GM13977 (cell line): ENCODE measurements at regions not wholly inside any gene's neighbourhood (a gene's known extent, or its start where the extent isn't known, plus 50 kb on each side); places are given as distances from the start of the nearest gene placed in this dataset.

ENCODE experiments used
- DNase-seq: peaks from one replicate; pipeline ENCODE4 v3.0.0; 2012; ENCODE audit warnings: low spot score
- CTCF ChIP-seq: IDR thresholded peaks from 2 replicates; pipeline ENCODE4 v1.5.1; 2012; ENCODE audit warnings: mild to moderate bottlenecking, control low read depth; ENCODE audit not compliant: insufficient read depth; ENCODE audit errors: extremely low read depth, missing control alignments
- in situ Hi-C: fragments of 300-500 bp; cut with MboI; formaldehyde crosslinking; loops from one replicate; pipeline ENCODE4 v1.12.0; 2022; ENCODE audit warnings: low sequenced_read_pairs, low pct_unique_long_range_greater_than_20kb, mixed read lengths, inconsistent platforms; ENCODE audit not compliant: unreplicated experiment

- in situ Hi-C loops, result no loop called here
- DNase-seq, result no peak
- TF ChIP-seq CTCF, result no peak
These were observed 437.1 kb downstream of the ZEB2 start for GRCh38 chr2:144082777-144083176.

GRCh38 chr2:144082327-144082726 is 437.6 kb downstream of the ZEB2 start:
- no peak for TF ChIP-seq CTCF
- DNase-seq, result no peak
- in situ Hi-C loops, result no loop called here

- TF ChIP-seq CTCF, result no peak
- no peak for DNase-seq
- in situ Hi-C loops, result no loop called here
These were observed 438.6 kb downstream of the ZEB2 start for GRCh38 chr2:144081272-144081671.

- DNase-seq, result no peak
- no peak for TF ChIP-seq CTCF
- in situ Hi-C loops, result no loop called here
These were observed 440.1 kb downstream of the ZEB2 start for GRCh38 chr2:144079803-144080202.

- in situ Hi-C loops, result no loop called here
- DNase-seq, result no peak
- no peak for TF ChIP-seq CTCF
These were observed 440.9 kb downstream of the ZEB2 start for GRCh38 chr2:144078802-144079724.

GRCh38 chr2:144078106-144078505 is 441.8 kb downstream of the ZEB2 start:
- in situ Hi-C loops, result no loop called here
- TF ChIP-seq CTCF, result no peak
- DNase-seq, result no peak
